Activated T-cell treated with anti-CD3 and anti-CD28 coated beads, Interleukin-2, amount 50 U/mL, for 48 hours (primary cell): ENCODE measurements at regions not wholly inside any gene's neighbourhood (a gene's known extent, or its start where the extent isn't known, plus 50 kb on each side); places are given as distances from the start of the nearest gene placed in this dataset.

Source experiments
- DNase-seq, 2 experiments: peaks; one replicate each; pipeline ENCODE4 v3.0.0-alpha.2; 2020

- DNase-seq = no peak
These were observed 98.6 kb downstream of the FHDC1 start for GRCh38 chr4:153034681-153035080.

- DNase-seq = no peak
These were observed 100.9 kb downstream of the FHDC1 start for GRCh38 chr4:153036931-153037482.

GRCh38 chr4:153038623-153039311 lies 102.6 kb downstream of the FHDC1 start:
- DNase-seq = no peak

GRCh38 chr4:153039542-153040185 lies 103.5 kb downstream of the FHDC1 start:
- DNase-seq = no peak

GRCh38 chr4:153040677-153041076 lies 104.6 kb downstream of the FHDC1 start:
- DNase-seq = no peak

- DNase-seq = no peak
These were observed 107.9 kb downstream of the FHDC1 start for GRCh38 chr4:153044036-153044435.

- DNase-seq = no peak
These were observed 109.2 kb downstream of the FHDC1 start for GRCh38 chr4:153045111-153045982.

- DNase-seq = no peak
These were observed 122.5 kb downstream of the FHDC1 start for GRCh38 chr4:153058671-153059060.

GRCh38 chr4:153060196-153060595 lies 124.1 kb downstream of the FHDC1 start:
- no peak for DNase-seq

- no peak for DNase-seq
These were observed 125.8 kb downstream of the FHDC1 start for GRCh38 chr4:153061971-153062370.

GRCh38 chr4:153062652-153063168 lies 126.6 kb downstream of the FHDC1 start:
- DNase-seq = no peak

- DNase-seq = no peak
These were observed 127.4 kb downstream of the FHDC1 start for GRCh38 chr4:153063490-153063889.

GRCh38 chr4:153064571-153064970 lies 128.4 kb downstream of the FHDC1 start:
- DNase-seq = no peak

GRCh38 chr4:153065276-153065675 lies 129.2 kb downstream of the FHDC1 start:
- no peak for DNase-seq

- DNase-seq = no peak
These were observed 131.3 kb downstream of the FHDC1 start for GRCh38 chr4:153067376-153067775.

GRCh38 chr4:153068751-153069150 lies 132.6 kb downstream of the FHDC1 start:
- no peak for DNase-seq

GRCh38 chr4:153071958-153072598 lies 132.2 kb upstream of the TRIM2 start:
- DNase-seq = no peak

GRCh38 chr4:153072661-153073060 lies 131.6 kb upstream of the TRIM2 start:
- DNase-seq = no peak

GRCh38 chr4:153074486-153074885 lies 129.8 kb upstream of the TRIM2 start:
- no peak for DNase-seq

GRCh38 chr4:153074936-153075630 lies 129.2 kb upstream of the TRIM2 start:
- DNase-seq = no peak

GRCh38 chr4:153075836-153076518 lies 128.3 kb upstream of the TRIM2 start:
- no peak for DNase-seq
